ENCODE measurements at regions not wholly inside any gene's neighbourhood (a gene's known extent, or its start where the extent isn't known, plus 50 kb on each side); places are given as distances from the start of the nearest gene placed in this dataset.

GRCh38 chr5:14068136-14068535 lies 75.0 kb upstream of the TRIO start:
- no peak for TF ChIP-seq CTCF (conservative IDR thresholded peaks at IDR 0.05; ENCODE audit: low read depth)
- H3K27ac ChIP-seq, result no peak overlapping the region
- POLR2A ChIA-PET (ENCODE audit: low non-redundant PET), result no interaction called here
- CTCF ChIA-PET, result no interaction called here
- DNase-seq (ENCODE audit: low spot score), result no peak

- CTCF ChIA-PET, result no interaction called here
- no peak for DNase-seq (ENCODE audit: low spot score)
- TF ChIP-seq CTCF (conservative IDR thresholded peaks at IDR 0.05; ENCODE audit: low read depth), result no peak
- POLR2A ChIA-PET (ENCODE audit: low non-redundant PET), result no interaction called here
- H3K27ac ChIP-seq, result no peak overlapping the region
These were observed 76.8 kb upstream of the TRIO start for GRCh38 chr5:14066326-14066725.

- no peak overlapping the region for H3K27ac ChIP-seq
- ChIA-PET CTCF (no interaction called here), POLR2A (ENCODE audit: low non-redundant PET) (no interaction called here)
- no peak for DNase-seq (ENCODE audit: low spot score)
- TF ChIP-seq CTCF (conservative IDR thresholded peaks at IDR 0.05; ENCODE audit: low read depth), result no peak
These were observed 78.3 kb upstream of the TRIO start for GRCh38 chr5:14064841-14065240.

- no peak overlapping the region for H3K27ac ChIP-seq
- no peak for DNase-seq (ENCODE audit: low spot score)
- CTCF ChIA-PET, result no interaction called here
- TF ChIP-seq CTCF (conservative IDR thresholded peaks at IDR 0.05; ENCODE audit: low read depth), result no peak
- POLR2A ChIA-PET (ENCODE audit: low non-redundant PET), result no interaction called here
These were observed 79.5 kb upstream of the TRIO start for GRCh38 chr5:14063691-14064090.

- POLR2A ChIA-PET (ENCODE audit: low non-redundant PET), result no interaction called here
- H3K27ac ChIP-seq, result no peak overlapping the region
- CTCF ChIA-PET, result interaction anchor here (0.5 kb wide), 1 partner anchor 1514 kb away, joined by 3 read pairs; no protein-coding TSS in a partner anchor
- no peak for DNase-seq (ENCODE audit: low spot score)
- no peak for TF ChIP-seq CTCF (conservative IDR thresholded peaks at IDR 0.05; ENCODE audit: low read depth)
These were observed 80.0 kb upstream of the TRIO start for GRCh38 chr5:14063138-14063537.

GRCh38 chr5:14062178-14062577 lies 81.0 kb upstream of the TRIO start:
- TF ChIP-seq CTCF (conservative IDR thresholded peaks at IDR 0.05; ENCODE audit: low read depth), result no peak
- no peak for DNase-seq (ENCODE audit: low spot score)
- ChIA-PET CTCF (no interaction called here), POLR2A (ENCODE audit: low non-redundant PET) (no interaction called here)
- H3K27ac ChIP-seq, result no peak overlapping the region

GRCh38 chr5:14061106-14061505 lies 82.0 kb upstream of the TRIO start:
- POLR2A ChIA-PET (ENCODE audit: low non-redundant PET), result no interaction called here
- TF ChIP-seq CTCF (conservative IDR thresholded peaks at IDR 0.05; ENCODE audit: low read depth), result no peak
- H3K27ac ChIP-seq, result no peak overlapping the region
- peak; percentile 29 for DNase-seq (ENCODE audit: low spot score)
- CTCF ChIA-PET, result interaction anchor here (0.7 kb wide), 1 partner anchor 200 kb away, joined by 4 read pairs; no protein-coding TSS in a partner anchor
